Fibroblast of the aortic adventitia (primary cell): ENCODE measurements at regions not wholly inside any gene's neighbourhood (a gene's known extent, or its start where the extent isn't known, plus 50 kb on each side); places are given as distances from the start of the nearest gene placed in this dataset.

Experiments
- DNase-seq: peaks from one replicate; pipeline ENCODE4 v3.0.0-alpha.2; 2010; ENCODE audit warnings: low read depth
- H3K4me3 ChIP-seq: 2 replicates; pipeline ENCODE4 v1.5.1; 2011; ENCODE audit warnings: low read depth, mild to moderate bottlenecking, control low read depth, low read length, moderate library complexity
- CTCF ChIP-seq: IDR thresholded peaks from 2 replicates; pipeline ENCODE4 v1.5.1; 2011; ENCODE audit warnings: mild to moderate bottlenecking, low read length, control low read depth, inconsistent platforms; ENCODE audit not compliant: insufficient read depth

- H3K4me3 ChIP-seq, result no peak overlapping the region
- no peak for TF ChIP-seq CTCF
- DNase-seq, result no peak
Measured at GRCh38 chr13:63112799-63113395, 1697.2 kb upstream of the PCDH20 start.

- no peak for TF ChIP-seq CTCF
- peak; percentile 2 for DNase-seq
Measured at GRCh38 chr13:63110466-63110865, 1694.8 kb upstream of the PCDH20 start.

GRCh38 chr13:63107179-63107943 lies 1691.7 kb upstream of the PCDH20 start:
- H3K4me3 ChIP-seq, result no peak overlapping the region

More at GRCh38 chr13:63110466-63110865, 1694.8 kb upstream of the PCDH20 start:
- no peak overlapping the region for H3K4me3 ChIP-seq

GRCh38 chr13:63094717-63095116 lies 1679.1 kb upstream of the PCDH20 start:
- no peak for TF ChIP-seq CTCF
- DNase-seq, result no peak
- H3K4me3 ChIP-seq, result no peak overlapping the region

More at GRCh38 chr13:63107179-63107943, 1691.7 kb upstream of the PCDH20 start:
- TF ChIP-seq CTCF, result no peak
- DNase-seq, result peak; percentile 0

- no peak for DNase-seq
- no peak overlapping the region for H3K4me3 ChIP-seq
- TF ChIP-seq CTCF, result no peak
Measured at GRCh38 chr13:63093907-63094469, 1678.3 kb upstream of the PCDH20 start.

GRCh38 chr13:63092456-63092855 lies 1676.8 kb upstream of the PCDH20 start:
- no peak overlapping the region for H3K4me3 ChIP-seq
- TF ChIP-seq CTCF, result no peak
- no peak for DNase-seq
